GM19023 (cell line): ENCODE measurements at regions not wholly inside any gene's neighbourhood (a gene's known extent, or its start where the extent isn't known, plus 50 kb on each side); places are given as distances from the start of the nearest gene placed in this dataset.

Source experiments
- ATAC-seq: cut with Tn5 transposase; IDR thresholded peaks from one replicate; pipeline ENCODE4 v1.9.1; 2021; ENCODE audit warnings: mild to moderate bottlenecking, moderate library complexity; ENCODE audit not compliant: unreplicated experiment

DNA sequence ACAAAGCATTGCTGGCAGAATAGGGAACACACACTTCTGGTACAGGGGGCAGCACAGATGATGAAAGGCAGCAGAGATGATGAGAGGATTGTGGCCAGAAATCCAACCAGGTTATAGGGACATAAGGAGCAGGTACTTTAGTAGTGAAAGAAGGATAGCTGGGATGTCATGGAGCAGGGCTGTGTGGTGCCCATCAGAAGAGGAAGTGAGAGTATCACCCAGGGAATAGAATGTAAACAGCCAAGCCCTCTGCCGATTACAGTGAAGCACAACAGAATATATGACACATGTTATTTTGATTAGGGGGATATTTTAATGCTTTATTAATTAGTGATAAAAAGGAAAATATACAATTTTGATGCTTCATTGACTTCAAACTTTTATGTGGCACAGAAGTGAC, 883.4 kb upstream of the CDH2 start:
- no peak for ATAC-seq

DNA sequence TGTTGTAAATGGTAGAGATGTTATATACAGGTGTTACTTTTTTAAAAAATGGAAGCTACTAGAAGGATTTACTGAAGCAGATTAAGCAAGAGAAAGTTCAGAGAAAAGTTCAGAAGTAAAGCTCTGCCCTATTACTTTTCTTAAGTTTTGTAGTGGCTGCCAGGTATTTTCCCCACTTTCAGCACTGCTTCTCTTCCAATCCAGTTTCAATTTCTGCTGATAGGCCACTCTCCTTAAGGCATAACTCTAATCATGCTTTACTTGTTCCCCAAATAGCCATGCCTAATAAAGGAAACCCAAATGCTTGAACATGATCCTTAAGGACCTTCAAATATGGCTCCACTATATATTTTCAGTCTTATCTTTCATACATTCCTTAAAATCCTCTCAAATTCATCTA, 880.8 kb upstream of the CDH2 start:
- ATAC-seq, result no peak

DNA sequence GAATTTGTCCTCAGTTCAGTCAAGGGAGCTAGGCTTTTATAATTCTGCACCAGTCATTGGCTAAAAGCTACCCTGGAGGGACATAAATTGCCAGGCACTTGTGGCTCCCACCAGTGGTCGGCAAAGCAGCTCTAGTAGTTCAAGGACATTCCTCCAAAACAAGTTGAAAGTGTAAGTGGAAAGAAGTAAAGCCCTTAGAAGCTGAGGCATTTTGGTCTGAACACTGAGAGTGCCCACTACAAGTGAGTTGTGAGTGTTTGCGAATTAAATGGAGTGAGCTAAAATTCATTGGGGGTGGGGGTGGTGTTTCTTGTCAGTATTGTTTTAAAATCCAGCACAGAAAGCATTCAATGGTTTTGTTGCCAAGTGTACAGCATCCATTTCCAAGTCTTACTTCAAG, 879.9 kb upstream of the CDH2 start:
- ATAC-seq, result no peak

DNA sequence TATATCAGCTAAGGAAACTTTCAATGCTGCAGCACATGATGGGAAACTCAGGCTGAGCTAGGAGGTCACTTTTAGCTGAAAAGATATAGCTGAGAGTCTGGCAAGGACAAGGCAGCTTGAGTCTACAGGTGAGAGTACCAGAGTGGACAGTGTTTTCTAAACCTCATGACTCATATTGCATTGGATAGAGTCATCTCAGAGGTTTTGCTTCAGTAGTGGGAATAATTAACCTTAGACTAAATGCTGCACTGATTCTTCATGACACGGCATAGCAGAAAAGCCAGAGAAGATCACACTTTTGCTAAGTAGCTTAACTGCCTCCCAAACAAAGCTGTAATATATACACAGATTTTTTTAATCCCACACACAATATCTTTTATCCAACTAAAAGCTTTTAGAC, 865.0 kb upstream of the CDH2 start:
- no peak for ATAC-seq

DNA sequence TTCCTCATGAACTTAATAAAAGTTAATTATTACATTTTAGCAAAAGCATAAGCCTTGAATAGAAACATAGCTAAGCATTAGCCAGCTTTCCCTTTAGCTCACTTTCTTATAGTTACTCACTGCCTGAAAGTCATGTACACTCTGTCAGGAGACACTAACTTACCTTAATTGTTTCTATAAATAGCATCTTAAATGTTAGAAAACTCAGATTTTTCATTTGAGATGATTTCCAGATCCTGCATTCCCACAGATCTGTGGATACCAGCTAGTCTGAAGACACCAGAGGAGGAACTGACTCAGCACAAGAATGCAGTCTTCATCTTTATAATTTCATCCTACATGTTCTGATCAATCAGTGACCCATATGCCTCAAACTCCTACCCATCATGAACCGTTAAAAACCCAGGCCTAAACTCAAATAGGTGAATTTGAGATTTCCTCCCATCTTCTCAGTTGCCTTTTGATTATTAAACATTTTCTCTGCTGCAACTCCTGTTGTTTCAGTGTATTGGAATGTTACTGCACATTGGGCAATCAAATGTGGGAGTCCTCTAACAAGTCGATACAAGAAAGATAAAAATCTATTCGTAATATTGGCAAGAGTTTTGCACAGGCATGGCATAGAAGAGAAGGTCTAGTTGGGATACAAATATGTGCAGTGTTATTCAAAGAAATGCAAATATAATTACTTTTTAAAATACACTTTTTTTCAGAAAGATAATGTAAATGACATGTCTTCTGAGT, 857.4 kb upstream of the CDH2 start:
- ATAC-seq, result no peak

DNA sequence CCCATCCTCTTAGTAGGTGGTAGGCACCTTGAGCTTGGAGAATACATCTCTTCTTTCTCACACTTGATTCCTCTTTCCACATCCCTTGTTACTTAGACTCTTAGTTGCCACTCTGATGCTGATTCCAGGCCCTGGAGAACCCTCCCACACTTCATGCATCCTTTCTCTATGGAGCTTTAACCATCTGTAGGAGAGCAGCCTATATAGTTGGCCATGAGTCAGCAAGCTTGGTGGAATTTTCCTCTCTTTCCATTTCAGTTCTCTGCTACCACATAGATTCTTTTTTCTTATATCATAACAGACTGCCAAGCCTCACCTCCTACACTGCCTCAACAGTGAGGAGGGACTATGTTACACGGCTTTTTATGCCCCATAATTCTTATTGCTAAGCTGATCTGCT, 851.6 kb upstream of the CDH2 start:
- no peak for ATAC-seq

DNA sequence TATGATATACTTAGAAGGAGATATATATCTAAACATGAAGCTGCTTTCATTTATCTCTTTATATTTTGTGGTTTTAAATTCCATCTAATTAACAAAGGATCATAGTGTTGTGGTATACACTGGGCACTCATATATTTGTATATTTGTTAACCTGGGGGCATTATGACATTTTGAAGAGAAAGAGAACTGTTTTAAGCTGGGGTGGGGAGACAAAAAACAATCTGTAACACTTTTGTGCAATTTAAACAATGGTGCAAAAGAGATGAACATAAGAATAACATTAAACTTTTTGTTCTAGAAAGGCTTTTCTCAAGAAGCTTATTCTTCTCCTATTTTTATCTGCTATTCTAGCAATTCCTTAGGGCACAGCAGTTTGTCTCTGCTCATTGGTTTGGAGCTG, 842.0 kb upstream of the CDH2 start:
- ATAC-seq, result no peak

DNA sequence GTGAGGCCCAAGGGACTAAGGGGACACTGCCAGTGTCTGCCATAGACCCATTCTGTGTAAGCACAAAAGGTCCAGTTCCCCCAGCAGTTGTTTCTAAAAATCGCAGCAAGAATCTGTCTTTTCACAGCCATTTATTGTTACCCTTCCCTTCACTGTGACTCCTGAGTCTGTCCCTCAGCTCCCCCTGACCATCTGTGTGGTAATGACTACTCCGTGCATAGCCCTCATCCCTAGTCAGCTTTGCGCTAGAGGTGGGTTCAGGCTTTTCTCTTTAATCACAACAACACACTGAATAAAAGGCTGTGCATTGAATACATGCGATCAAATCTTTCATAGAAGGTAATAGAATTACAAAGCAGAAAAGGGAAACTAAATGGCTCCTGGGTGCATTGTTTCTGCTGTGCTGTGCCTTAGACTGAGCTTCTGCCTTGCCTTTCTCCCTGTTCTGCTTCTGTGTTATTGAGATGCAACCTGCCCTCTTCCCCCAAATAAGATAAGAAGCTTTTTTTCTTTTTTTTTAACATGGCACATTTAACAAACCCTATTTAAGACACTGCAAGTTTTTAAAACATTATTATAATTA, 836.0 kb upstream of the CDH2 start:
- ATAC-seq, result no peak

DNA sequence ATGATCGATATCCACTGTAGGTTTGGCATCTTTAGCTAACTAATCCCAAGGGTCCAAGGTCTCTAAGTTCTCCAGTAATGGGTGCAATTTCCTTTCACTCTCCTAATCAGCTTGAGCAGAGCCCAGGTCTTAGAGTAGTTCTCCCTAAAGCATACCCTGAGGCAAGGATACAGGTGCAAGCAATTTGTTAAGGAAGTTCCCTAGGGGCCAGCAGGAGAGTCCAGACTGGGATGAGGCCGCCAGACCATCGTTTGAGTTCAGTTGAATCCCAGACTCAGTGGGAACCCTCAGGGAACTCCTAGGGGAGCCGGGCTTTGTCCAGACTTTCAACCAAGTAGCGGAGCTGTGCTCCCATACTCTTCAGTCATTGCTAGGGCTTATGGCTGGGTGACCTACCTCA, 835.4 kb upstream of the CDH2 start:
- no peak for ATAC-seq

DNA sequence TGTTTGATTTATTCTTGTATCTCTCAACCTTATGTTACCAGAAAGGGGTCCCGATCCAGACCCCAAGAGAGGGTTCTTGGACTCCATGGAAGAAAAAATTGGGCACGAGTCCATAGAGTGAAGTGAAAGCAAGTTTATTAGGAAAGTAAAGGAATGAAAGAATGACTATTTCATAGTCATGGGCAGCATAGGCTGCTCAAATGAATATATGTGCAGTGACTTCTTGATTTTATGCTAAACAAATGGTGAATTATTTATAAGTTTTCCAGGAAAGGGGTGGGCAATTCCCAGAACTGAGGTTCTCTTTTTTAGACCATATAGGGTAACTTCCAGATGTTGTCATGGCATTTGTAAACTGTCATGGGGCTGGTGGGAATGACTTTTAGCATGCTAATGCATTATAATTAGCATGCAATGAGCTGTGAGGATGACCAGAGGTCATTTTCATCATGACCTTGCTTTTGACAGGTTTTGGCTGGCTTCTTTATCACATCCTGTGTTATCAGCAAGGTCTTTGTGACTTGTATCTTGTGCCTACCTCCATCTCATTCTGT, 832.4 kb upstream of the CDH2 start:
- ATAC-seq, result no peak

DNA sequence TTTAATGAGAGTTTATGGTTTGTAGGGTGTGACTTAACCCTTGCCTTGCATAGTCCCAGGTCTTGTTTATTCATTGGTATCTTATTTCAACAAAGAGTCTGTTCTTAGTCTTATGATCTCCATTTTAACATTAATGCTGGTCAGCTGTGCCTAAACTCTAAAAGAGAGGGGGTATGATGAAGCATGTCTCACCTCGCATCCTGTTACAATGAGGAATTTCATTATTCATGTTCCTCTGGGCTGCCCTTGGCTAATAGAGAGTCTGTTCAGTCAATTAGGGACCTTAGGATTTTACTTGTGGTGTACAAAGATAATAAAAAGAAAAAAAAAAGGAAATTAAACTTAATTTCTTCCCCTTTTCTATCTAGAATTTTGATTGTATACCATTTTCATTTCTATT, 831.9 kb upstream of the CDH2 start:
- no peak for ATAC-seq

DNA sequence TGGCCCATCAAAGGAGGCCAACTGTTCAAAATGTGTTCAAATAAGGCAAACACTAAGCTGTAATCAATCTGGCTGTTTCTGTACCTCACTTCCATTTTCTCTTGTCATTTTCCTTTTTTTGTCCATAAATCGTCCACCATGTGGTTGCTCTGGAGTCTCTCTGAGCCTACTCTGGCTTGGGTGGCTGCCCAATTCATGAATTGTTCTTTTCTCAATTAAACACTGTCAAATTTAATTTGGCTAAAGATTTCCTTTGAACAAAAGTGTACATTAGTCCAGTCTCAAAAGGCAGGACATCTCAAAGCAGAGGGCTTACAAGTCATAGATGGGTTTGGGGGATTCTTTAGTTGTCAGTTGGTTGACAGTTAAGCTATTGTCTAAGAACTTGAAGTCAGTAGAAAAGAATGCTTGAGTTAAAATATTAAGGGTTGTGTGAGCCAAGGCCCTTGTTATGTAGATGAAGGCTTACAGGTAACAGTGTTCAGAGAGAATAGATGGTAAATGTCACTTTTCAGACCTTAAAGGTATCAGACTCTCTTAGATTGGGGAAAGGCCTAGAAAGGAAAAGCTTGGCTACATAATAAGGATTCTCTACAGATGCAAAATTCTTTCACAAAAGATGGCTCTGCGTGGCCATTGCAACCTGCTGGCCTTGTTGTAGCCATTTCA, 831.2 kb upstream of the CDH2 start:
- no peak for ATAC-seq

DNA sequence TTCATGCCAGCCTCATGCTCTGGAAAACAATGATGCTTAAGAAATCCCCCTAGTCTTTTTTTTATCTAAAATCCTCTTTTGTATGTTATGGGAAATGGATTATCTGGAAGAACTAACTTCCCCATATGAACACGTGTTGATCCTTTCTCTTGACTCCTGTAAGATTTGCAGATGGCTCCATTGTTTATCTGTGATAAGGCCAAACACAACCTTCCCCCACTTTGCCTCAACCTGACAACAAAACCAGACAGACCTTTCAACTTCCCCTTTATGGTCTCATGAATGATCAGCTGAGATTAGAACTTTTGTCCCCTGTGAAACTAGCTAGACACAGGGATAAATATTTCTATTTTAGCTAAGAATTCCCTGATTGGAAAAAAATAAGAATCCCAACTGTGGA, 828.0 kb upstream of the CDH2 start:
- ATAC-seq, result no peak

DNA sequence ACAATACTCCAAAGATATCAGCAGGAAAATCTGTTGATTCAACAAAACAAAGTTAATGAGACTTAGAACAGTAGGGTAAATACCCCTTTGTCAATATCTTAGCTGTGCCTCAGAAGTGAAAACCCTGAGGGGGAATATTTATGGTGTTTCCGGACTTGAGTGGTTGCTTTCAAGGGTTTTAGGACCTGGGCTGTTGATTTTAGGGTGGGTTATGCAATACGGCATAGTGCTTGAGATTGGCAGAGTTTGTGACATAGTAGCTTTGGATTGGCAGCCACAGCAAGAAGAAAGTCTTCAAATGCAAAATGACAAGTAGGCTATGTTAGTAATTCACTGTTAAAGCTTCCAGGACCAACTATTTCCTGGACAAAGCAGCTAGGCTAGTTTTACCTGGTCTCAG, 826.3 kb upstream of the CDH2 start:
- ATAC-seq, result no peak

DNA sequence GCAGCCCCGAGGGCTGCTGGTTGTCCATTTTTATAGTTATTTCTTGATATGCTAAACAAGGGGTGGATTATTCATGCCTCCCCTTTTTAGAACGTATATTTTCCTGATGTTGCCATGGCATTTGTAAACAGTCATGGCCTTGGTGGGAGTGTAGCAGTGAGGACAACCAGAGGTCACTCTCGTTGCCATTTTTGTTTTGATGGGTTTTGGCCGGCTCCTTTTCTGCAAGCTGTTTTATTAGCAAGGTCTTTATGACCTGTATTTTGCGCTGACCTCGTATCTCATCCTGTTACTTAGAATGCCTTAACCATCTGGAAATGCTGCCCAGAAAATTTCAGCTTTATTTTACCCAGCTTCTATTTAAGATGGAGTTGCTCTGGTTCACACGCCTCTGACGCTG, 825.8 kb upstream of the CDH2 start:
- ATAC-seq, result no peak

DNA sequence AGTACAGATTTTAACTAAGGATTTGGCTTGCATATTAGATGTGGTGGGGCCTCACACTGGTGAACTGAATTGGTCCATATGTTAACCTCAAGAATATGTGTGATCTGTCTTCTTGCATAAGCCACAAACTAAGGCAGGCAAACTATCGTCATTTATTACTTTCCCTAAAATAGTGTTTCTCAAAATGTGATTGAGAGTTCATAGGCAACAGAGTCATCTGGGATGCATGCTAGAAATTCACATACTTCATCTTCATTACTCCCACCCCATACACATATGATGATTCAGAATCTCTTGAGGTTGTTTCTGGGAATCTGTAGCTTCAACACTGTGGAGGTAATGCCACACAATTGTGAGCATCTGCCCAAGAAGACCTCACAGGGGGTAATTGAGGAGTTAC, 822.8 kb upstream of the CDH2 start:
- no peak for ATAC-seq

DNA sequence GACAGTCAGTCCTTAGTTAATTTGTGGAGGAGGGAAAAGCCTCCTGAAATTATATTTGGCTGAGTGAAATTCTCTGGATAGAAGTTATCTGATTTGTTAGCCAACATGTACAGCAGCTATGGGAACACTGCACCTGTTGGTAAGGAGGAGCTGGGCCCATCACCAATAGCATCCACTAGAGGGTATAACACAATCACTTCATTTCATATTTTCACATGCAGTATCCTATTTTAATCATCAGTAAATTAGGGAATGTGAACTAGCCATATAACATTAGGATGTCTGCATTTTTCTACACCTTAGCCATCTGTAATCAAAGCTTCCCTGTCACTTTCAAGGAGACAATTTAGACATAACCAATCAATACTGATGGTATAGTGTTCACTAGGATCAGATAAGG, 818.4 kb upstream of the CDH2 start:
- no peak for ATAC-seq

DNA sequence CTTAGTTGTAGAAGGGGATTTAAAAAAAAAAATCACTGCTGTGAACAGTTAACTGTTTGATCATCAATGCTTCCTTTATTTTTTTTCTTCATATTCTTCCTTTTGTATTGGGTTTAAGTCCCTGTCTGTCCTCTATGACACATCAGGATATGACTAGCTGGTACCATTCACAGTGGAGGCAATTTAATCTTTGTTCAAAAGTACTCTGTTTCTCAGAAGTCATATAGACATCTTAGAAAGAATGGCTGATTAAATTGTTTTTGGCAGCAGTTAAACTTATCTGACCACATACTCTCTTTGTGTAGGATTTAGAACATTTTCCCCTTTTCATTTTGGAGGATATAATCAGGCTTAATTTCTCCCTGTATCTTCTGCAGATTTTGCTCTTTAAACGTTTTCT, 807.8 kb upstream of the CDH2 start:
- ATAC-seq, result no peak

DNA sequence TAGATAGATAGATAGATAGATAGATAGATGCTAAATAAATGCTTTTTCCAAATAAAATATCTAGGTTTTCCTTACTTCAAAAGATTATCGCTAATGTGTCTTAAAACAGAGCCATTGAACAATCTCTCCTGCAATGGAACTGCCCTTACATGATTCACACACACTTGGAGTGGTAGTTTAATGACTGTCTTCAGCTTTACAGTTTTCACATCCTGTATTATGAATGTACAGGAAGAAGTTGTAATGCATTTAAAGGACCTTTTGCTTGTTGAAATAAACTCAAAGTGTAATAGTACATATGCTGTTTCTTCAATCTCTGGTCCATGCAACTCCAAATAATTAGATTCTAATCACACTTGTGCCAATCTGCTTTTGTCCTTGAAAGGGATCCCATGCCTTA, 797.6 kb upstream of the CDH2 start:
- no peak for ATAC-seq

DNA sequence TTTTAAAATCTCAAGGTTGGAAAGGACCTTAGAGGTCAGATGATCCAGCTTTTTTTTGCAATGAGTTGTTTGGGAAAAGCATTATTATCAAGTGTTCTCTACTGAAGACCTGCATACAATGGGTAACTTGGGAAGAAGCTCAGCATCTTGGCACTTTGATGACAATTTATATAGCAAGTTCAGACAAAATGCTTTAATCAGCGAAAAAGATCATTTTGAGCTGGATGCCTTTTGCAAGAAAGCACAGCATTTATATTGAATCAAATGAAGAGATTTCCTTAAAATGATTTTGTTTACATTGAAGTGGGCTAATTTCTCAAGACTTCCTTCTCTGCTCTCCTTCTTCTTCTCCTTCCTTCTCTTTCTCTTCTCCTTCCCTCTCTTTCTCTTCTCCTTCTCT, 796.4 kb upstream of the CDH2 start:
- no peak for ATAC-seq

DNA sequence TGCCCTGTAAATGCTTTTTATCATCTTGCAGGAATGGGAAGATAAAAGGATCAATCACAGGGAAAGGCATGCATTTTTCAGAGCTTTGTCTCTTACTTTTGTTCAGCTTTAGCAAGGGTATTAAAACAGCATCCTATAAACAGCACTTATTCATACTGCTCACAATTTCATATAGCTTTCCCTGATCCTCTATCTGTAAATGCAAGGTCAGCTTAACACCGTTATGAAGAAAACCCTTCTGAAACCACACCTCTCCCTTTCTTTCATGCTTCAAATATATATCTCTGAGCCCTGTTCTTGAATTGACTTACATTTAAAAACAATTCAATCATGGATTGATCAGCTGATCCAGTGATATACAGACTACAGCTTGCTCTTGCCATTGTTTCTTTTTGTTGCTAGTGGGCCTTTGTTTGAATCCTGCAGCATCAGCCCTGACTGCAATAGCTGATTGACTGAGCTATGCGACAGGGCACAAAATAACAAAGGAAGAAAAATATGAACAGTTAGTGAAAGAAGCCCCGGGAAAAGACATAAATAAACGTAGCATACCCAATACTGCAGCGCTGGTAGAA, 795.5 kb upstream of the CDH2 start:
- ATAC-seq, result no peak

DNA sequence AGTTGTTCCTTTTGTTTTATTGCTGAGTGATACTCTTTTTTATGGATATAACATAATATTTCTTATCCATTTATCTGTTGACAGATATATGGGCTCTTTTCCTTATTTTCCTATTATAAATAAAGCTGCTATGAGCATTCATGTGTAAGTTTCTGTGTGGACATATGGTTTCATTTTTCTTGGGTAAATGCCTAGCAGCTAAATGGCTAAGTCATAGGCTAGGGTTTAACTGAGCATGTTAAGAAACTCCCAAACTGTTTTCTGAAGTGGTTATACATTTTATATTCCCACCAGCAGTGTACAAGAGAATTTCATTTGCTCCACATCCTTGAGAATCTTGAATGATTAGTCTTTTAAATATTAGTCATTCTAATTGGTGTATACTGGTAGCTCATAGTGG, 786.6 kb upstream of the CDH2 start:
- no peak for ATAC-seq
